ENCODE measurements at regions not wholly inside any gene's neighbourhood (a gene's known extent, or its start where the extent isn't known, plus 50 kb on each side); places are given as distances from the start of the nearest gene placed in this dataset.

- TF ChIP-seq, protein P1, sequence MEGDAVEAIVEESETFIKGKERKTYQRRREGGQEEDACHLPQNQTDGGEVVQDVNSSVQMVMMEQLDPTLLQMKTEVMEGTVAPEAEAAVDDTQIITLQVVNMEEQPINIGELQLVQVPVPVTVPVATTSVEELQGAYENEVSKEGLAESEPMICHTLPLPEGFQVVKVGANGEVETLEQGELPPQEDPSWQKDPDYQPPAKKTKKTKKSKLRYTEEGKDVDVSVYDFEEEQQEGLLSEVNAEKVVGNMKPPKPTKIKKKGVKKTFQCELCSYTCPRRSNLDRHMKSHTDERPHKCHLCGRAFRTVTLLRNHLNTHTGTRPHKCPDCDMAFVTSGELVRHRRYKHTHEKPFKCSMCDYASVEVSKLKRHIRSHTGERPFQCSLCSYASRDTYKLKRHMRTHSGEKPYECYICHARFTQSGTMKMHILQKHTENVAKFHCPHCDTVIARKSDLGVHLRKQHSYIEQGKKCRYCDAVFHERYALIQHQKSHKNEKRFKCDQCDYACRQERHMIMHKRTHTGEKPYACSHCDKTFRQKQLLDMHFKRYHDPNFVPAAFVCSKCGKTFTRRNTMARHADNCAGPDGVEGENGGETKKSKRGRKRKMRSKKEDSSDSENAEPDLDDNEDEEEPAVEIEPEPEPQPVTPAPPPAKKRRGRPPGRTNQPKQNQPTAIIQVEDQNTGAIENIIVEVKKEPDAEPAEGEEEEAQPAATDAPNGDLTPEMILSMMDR (conservative IDR thresholded peaks at IDR 0.05; ENCODE audit: low read depth, low read length) = no peak
- TF ChIP-seq POLR2A (IDR thresholded peaks at IDR 0.05; ENCODE audit: low read depth, low read length) (no peak), RAD21 (IDR thresholded peaks at IDR 0.05; ENCODE audit: low read length) (no peak), RFX5 (IDR thresholded peaks at IDR 0.05; ENCODE audit: low read depth, low read length) (no peak), MXI1 (IDR thresholded peaks at IDR 0.05; ENCODE audit: borderline replicate concordance, low read depth, low read length) (no peak), USF2 (IDR thresholded peaks at IDR 0.05; ENCODE audit: low read depth, low read length) (no peak), NFE2L2 (IDR thresholded peaks at IDR 0.05; ENCODE audit: low read depth, low read length) (no peak), SMC3 (IDR thresholded peaks at IDR 0.05; ENCODE audit: low read depth, low read length) (no peak)
Observed at GRCh38 chr6:11430036-11430435, 107.5 kb upstream of the TMEM170B start.
